Neural cell (in vitro differentiated cells): ENCODE measurements at regions not wholly inside any gene's neighbourhood (a gene's known extent, or its start where the extent isn't known, plus 50 kb on each side); places are given as distances from the start of the nearest gene placed in this dataset.

Experiments
- CTCF ChIP-seq: fragments of 450-650 bp; IDR thresholded peaks from 2 replicates; pipeline ENCODE4 v1.5.1; 2014; ENCODE audit warnings: antibody characterized with exemption, mild to moderate bottlenecking, moderate library complexity; ENCODE audit not compliant: poor library complexity, severe bottlenecking
- EP300 ChIP-seq: fragments of 450-650 bp; conservative IDR thresholded peaks from 2 replicates; pipeline ENCODE4 v1.6.1; 2014; ENCODE audit warnings: antibody characterized with exemption, mild to moderate bottlenecking, moderate library complexity; ENCODE audit not compliant: poor library complexity, severe bottlenecking
- EZH2 ChIP-seq: fragments of 200-600, 300-800 bp; shearing (Covaris generic), sonication (generic); IDR thresholded peaks from 2 replicates; pipeline ENCODE4 v1.6.1; 2014; ENCODE audit warnings: antibody characterized with exemption, low read length, borderline replicate concordance, mild to moderate bottlenecking; ENCODE audit not compliant: insufficient read depth, poor library complexity, severe bottlenecking
- MXI1 ChIP-seq: fragments of 450-650 bp; conservative IDR thresholded peaks from 2 replicates; pipeline ENCODE4 v1.6.1; 2014; ENCODE audit warnings: antibody characterized with exemption, mild to moderate bottlenecking; ENCODE audit not compliant: poor library complexity, severe bottlenecking
- POLR2AphosphoS5 ChIP-seq: IDR thresholded peaks from 2 replicates; pipeline ENCODE4 v1.6.1; 2012
- RAD21 ChIP-seq: fragments of 450-650 bp; conservative IDR thresholded peaks from 2 replicates; pipeline ENCODE4 v1.6.1; 2014; ENCODE audit warnings: antibody characterized with exemption, mild to moderate bottlenecking, moderate library complexity
- REST ChIP-seq: IDR thresholded peaks from 2 replicates; pipeline ENCODE4 v1.6.1; 2012; ENCODE audit warnings: borderline replicate concordance
- SMC3 ChIP-seq: fragments of 450-650 bp; conservative IDR thresholded peaks from 2 replicates; pipeline ENCODE4 v1.6.1; 2014; ENCODE audit warnings: antibody characterized with exemption, mild to moderate bottlenecking, moderate library complexity; ENCODE audit not compliant: poor library complexity
- TAF1 ChIP-seq: IDR thresholded peaks from 2 replicates; pipeline ENCODE4 v1.6.1; 2012; ENCODE audit warnings: low read depth

- TF ChIP-seq CTCF (no peak), SMC3 (no peak), EZH2 (no peak), RAD21 (no peak), TAF1 (no peak), EP300 (no peak), REST (no peak), POLR2AphosphoS5 (no peak), MXI1 (no peak)
These were observed 149.8 kb downstream of the DLEU7 start for GRCh38 chr13:50693727-50694126.
